WTC11 (cell line): ENCODE measurements at regions not wholly inside any gene's neighbourhood (a gene's known extent, or its start where the extent isn't known, plus 50 kb on each side); places are given as distances from the start of the nearest gene placed in this dataset.

Experiments used
- ATAC-seq: fragments of 200-7000 bp; cut with Tn5 transposase; 2 replicates; pipeline ENCODE4 v1.10.0; 2021; ENCODE audit warnings: mild to moderate bottlenecking, moderate library complexity
- CTCF ChIA-PET: fragments of 300-600 bp; sonication (Branson Sonifier 250); formaldehyde crosslinking; loops from one replicate; lab custom pipeline; 2021; ENCODE audit warnings: antibody characterized with exemption; lab: Charles Lee
- POLR2A ChIA-PET: fragments of 350-600 bp; sonication (Branson Sonifier 250); formaldehyde crosslinking; loops from one replicate; lab custom pipeline; 2021; ENCODE audit warnings: antibody characterized with exemption; lab: Charles Lee
- DNase-seq: peaks from one replicate; pipeline ENCODE4 v3.0.0; 2021; ENCODE audit warnings: low spot score
- H3K27ac Mint-ChIP-seq: 2 replicates; pipeline ENCODE4 v1.8.0; 2021; ENCODE audit warnings: mixed read lengths
- H3K27me3 Mint-ChIP-seq: 2 replicates; pipeline ENCODE4 v1.8.0; 2021; ENCODE audit warnings: low read depth, mild to moderate bottlenecking, moderate library complexity, mixed read lengths
- H3K36me3 Mint-ChIP-seq: 2 replicates; pipeline ENCODE4 v1.8.0; 2021; ENCODE audit warnings: mixed read lengths
- H3K4me1 Mint-ChIP-seq: 2 replicates; pipeline ENCODE4 v1.8.0; 2022; ENCODE audit warnings: mixed read lengths
- H3K4me3 Mint-ChIP-seq: 2 replicates; pipeline ENCODE4 v1.8.0; 2021; ENCODE audit warnings: mild to moderate bottlenecking, moderate library complexity, mixed read lengths
- H3K9me3 Mint-ChIP-seq: 2 replicates; pipeline ENCODE4 v1.8.0; 2021; ENCODE audit warnings: mixed read lengths
- AR ChIP-seq: fragments of 250-450 bp; sonication (Bioruptor Pico); IDR thresholded peaks from 2 replicates; pipeline ENCODE4 v1.9.0; 2021; ENCODE audit warnings: mild to moderate bottlenecking
- ARID4B ChIP-seq: sonication (generic); formaldehyde crosslinking; IDR thresholded peaks from 2 replicates; pipeline ENCODE4 v1.8.0; 2023; ENCODE audit warnings: missing genetic modification reagents, mild to moderate bottlenecking, borderline replicate concordance
- CDX4 ChIP-seq: fragments of 250-450 bp; sonication (Bioruptor Pico); IDR thresholded peaks from 2 replicates; pipeline ENCODE4 v1.9.0; 2021; ENCODE audit warnings: moderate library complexity, mild to moderate bottlenecking, inconsistent platforms, borderline replicate concordance
- CTCF ChIP-seq: fragments of 200-600 bp; IDR thresholded peaks from 2 replicates; pipeline ENCODE4 v1.8.0; 2022; ENCODE audit warnings: antibody characterized with exemption
- E2F5 ChIP-seq: sonication (generic); formaldehyde crosslinking; IDR thresholded peaks from 2 replicates; pipeline ENCODE4 v1.8.1; 2022; ENCODE audit warnings: mild to moderate bottlenecking, moderate library complexity, missing genetic modification reagents
- ESRRA ChIP-seq: sonication (generic); formaldehyde crosslinking; IDR thresholded peaks from 2 replicates; pipeline ENCODE4 v1.8.1; 2022; ENCODE audit warnings: mild to moderate bottlenecking, missing genetic modification reagents, borderline replicate concordance
- HMGXB4 ChIP-seq: sonication (generic); formaldehyde crosslinking; IDR thresholded peaks from 2 replicates; pipeline ENCODE4 v1.8.1; 2023; ENCODE audit warnings: mild to moderate bottlenecking, moderate library complexity, missing genetic modification reagents
- MAX ChIP-seq: sonication (generic); formaldehyde crosslinking; IDR thresholded peaks from 2 replicates; pipeline ENCODE4 v1.8.0; 2022; ENCODE audit warnings: mild to moderate bottlenecking, missing genetic modification reagents
- PRDM15 ChIP-seq: sonication (generic); formaldehyde crosslinking; IDR thresholded peaks from 2 replicates; pipeline ENCODE4 v1.8.0; 2022; ENCODE audit warnings: missing genetic modification reagents
- PREB ChIP-seq: sonication (generic); formaldehyde crosslinking; IDR thresholded peaks from 2 replicates; pipeline ENCODE4 v1.8.1; 2022; ENCODE audit warnings: mild to moderate bottlenecking, missing genetic modification reagents, moderate library complexity, borderline replicate concordance
- SOX15 ChIP-seq: fragments of 250-450 bp; sonication (Bioruptor Pico); IDR thresholded peaks from 2 replicates; pipeline ENCODE4 v1.9.0; 2021; ENCODE audit warnings: mild to moderate bottlenecking
- USF1 ChIP-seq: sonication (generic); formaldehyde crosslinking; IDR thresholded peaks from 2 replicates; pipeline ENCODE4 v1.8.0; 2022; ENCODE audit warnings: mild to moderate bottlenecking, missing genetic modification reagents
- ZSCAN18 ChIP-seq: fragments of 250-450 bp; sonication (Bioruptor Pico); IDR thresholded peaks from 2 replicates; pipeline ENCODE4 v2.1.2; 2022; ENCODE audit warnings: mild to moderate bottlenecking, moderate library complexity

- TF ChIP-seq ZSCAN18 (CRISPR knock-in tag): no peak
- TF ChIP-seq PREB (CRISPR knock-in tag): no peak
- TF ChIP-seq SOX15 (CRISPR knock-in tag): no peak
- TF ChIP-seq CDX4 (CRISPR knock-in tag): no peak
- TF ChIP-seq HMGXB4 (CRISPR knock-in tag): no peak
- TF ChIP-seq E2F5 (CRISPR knock-in tag): no peak
- TF ChIP-seq MAX: no peak
- no peak for TF ChIP-seq CTCF
- no peak for TF ChIP-seq PRDM15 (CRISPR knock-in tag)
Measured at GRCh38 chr4:15250021-15250441, 177.8 kb upstream of the C1QTNF7 start (continued).

- CTCF ChIA-PET: no interaction called here
- Mint-ChIP-seq H3K27ac (no peak overlapping the region), H3K36me3 (no peaks in the 10 kb centered on the region), H3K4me1 (peaks cover 27% of the 10 kb centered on the region), H3K27me3 (peaks cover 27% of the 10 kb centered on the region), H3K4me3 (no peak overlapping the region), H3K9me3 (no peaks in the 10 kb centered on the region)
- POLR2A ChIA-PET: interaction anchor here (0.6 kb wide), 1 partner anchor 42 kb away, joined by 3 read pairs; no protein-coding TSS in a partner anchor
- DNase-seq: no peak
- no peak for ATAC-seq
- no peak for TF ChIP-seq USF1 (CRISPR knock-in tag)
- no peak for TF ChIP-seq ESRRA (CRISPR knock-in tag)
- no peak for TF ChIP-seq ARID4B (CRISPR knock-in tag)
- TF ChIP-seq AR (CRISPR knock-in tag): no peak
Measured at GRCh38 chr4:15253349-15253748, 174.5 kb upstream of the C1QTNF7 start.
